ENCODE measurements at regions not wholly inside any gene's neighbourhood (a gene's known extent, or its start where the extent isn't known, plus 50 kb on each side); places are given as distances from the start of the nearest gene placed in this dataset.
A peak's percentile ranks its signal among the peaks of the same experiment; 100 is the strongest.
"Not testable (repeated sequence)": the region's sequence is repeated elsewhere in the genome, so short reads cannot be mapped to it uniquely, and the experiment has no call there.

GRCh38 chr9:88596376-88596775 lies 61.4 kb downstream of the NXNL2 start:
- no peak for DNase-seq

GRCh38 chr9:88604836-88605511 lies 70.0 kb downstream of the NXNL2 start:
- DNase-seq, result no peak

DNA sequence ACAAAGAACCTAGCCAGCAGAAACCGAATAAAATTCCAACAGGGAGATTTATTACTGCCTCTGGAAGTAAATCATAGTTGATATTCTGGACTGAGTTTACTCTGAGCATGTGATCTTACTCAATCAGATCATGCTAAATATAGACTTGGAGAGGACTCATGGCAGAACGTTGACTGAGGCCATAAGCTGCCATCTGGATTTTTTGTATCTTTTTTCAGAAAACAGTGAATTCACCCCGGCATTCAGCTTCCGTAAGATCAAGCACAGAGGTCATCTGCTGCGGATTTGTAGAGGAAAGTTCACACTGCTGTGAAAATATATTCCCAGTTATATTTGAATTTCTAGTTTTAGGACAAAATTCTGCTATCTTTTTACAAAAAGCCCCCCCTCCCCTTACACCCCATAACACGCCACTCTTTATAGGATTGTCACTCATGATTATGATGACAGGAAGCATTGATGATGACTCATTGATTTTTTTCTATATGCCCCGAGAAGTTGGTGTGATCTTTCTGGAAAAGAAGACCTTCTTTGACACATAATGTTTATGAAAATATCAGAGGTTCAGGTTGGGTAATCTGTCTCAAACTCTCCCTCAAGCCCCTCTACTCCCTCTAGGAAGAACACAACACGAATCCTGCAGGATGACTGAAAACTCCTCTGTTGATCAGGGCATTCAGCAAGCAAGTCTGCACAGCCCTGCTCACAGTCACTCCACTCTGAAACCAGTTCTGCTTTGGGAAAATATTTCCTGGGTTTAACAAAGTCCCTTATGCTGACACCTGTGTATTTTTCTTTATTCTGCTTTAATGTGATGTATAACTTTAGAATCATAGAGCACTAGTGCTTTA lies 70.8 kb downstream of the NXNL2 start:
- DNase-seq, result peak; percentile 59

DNA sequence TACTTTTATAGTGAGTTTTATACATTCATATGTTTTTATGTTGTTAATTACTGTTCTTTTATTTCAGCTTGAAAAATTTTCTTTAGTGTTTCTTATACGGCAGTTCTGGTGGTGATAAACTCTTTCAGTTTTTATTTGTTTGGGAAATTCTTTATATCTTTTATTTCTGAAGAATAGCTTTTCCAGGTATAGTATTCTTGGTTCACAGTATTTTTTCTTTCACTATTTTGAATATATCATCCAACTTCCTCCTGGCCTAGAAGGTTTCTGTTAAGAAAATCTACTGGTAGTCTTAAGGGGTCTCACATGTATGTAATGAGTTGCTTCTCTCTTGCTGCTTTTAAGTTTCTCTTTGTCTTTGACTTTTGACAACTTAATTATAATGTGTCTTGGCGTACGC lies 79.4 kb downstream of the NXNL2 start:
- no peak for DNase-seq

- no peak for DNase-seq
Observed at GRCh38 chr9:88623698-88624097, 88.7 kb downstream of the NXNL2 start.

DNA sequence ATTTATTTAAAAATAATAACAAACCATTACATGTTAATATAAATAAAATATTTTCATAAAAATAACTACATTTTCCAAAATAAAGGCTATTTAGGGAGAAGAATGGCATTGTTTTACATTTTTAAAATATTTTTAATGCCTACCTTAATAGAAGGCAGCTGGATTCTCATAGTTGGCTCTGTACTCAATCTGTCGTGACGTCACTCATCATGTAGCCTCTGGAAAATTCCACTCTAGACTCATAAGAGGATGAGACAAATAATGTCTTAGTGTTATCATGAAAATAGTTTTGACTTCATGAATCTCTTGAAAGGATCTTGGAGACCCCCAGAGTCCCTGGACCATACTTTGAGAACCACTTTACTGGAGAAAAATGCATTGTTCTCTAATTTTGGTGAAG lies 93.1 kb downstream of the NXNL2 start:
- peak; percentile 43 for DNase-seq

GRCh38 chr9:88628811-88629210 lies 93.8 kb downstream of the NXNL2 start:
- DNase-seq, result no peak

DNA sequence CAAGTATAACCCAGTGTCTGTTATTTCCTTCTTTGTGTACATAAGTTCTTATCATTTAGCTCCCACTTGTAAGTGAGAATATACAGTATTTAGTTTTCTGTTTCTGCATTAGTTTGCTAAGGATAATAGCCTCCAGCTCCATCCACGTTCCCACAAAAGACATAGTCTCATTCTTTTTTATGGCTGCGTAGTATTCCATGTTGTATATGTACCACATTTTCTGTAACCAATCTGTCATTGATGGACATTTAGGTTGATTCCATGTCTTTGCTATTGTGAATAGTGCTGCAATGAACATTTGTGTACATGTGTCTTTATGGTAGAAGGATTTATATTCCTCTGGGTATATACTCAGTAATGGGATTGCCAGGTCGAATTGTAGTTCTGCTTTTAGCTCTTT lies 95.6 kb downstream of the NXNL2 start:
- not testable (repeated sequence) for DNase-seq

GRCh38 chr9:88635151-88635550 lies 100.2 kb downstream of the NXNL2 start:
- DNase-seq, result no peak

GRCh38 chr9:88641456-88642240 lies 106.7 kb downstream of the NXNL2 start:
- peak; percentile 20 for DNase-seq

- DNase-seq, result no peak
Observed at GRCh38 chr9:88642336-88642735, 107.4 kb downstream of the NXNL2 start.

DNA sequence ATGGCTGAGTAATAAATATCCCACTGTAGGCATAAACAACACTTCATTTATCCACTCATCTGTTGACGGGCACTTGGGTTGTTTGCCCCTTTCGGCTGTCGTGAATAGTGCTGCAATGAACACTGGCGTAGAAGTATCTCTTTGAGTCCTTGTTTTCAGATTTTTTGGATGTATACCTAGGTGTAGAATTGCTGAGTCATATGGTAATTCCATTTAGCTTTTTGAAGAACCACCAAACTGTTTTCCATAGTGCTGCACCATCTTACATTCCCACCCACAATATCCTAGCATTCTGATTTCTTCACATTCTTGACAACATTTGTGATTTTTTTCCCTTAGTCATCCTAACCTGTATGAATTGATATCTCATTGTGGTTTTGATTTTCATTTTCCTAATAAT lies 109.0 kb downstream of the NXNL2 start:
- DNase-seq, result no peak

DNA sequence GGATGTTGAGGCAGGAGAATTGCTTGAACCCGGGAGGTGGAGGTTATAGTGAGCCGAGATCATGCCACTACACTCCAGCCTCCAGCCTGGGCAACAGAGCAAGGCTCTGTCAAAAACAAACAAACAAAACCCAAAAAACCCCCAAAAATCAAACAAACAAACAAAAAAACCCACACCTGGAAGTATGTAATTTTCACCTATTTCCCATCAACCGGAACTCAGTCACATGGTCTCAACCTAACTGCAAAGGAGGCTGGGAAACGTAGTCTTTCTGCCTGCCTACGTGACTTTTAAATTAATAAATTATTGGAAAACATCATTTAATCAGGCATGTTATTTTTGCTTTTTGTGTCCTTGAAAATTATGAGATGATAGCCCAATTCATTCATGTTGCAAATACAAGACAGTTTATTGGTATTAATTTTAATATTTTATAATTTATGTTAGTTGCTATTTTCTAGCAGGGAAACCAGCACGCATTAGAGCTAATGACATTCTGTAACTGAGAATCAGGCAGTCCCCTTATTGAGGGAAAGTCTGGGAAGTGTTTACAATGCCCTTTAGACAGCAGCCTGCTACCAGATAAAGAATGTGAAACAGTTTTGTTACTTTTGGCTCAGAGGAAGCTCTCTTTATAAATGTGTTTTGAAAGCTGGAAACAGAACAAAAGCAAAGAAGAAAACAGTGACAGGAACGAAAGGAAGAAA lies 110.3 kb downstream of the NXNL2 start:
- DNase-seq, result no peak

GRCh38 chr9:88645879-88646199 lies 110.9 kb downstream of the NXNL2 start:
- no peak for DNase-seq

DNA sequence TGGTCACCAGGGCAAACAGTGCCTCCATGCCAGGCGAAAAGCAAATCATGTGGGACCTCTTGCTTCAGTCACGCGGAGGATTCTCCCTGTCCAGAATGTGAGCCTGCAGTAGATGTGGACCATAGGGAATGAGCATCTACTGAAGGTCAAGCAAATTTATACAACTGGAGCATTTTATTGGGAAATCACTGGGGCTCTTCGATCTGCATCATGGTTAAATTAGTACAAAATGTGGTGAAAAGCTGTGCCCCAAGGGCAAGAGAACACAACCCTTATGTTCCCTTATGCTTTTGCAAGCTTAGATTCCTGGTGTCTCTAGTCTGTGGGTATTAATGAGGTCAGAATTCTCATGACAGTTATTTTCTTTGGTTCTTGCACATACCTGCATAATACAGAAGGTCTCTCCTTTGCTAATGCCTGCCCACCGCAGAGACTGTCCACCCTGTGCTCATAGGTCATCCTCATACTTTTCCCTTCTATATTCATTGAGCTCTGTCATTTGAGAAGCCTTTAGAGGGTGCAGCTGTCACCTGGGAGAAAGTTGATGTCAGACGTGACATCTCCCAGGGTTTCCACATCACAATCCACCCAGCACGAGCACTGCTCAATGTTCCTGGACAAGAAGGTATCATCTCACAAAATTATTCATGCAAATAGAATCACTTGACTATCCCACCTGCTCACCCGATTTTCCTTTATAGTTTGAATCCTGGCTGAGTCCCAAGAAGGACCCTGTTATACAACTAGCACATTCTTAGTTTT lies 111.7 kb downstream of the NXNL2 start:
- DNase-seq, result no peak

DNA sequence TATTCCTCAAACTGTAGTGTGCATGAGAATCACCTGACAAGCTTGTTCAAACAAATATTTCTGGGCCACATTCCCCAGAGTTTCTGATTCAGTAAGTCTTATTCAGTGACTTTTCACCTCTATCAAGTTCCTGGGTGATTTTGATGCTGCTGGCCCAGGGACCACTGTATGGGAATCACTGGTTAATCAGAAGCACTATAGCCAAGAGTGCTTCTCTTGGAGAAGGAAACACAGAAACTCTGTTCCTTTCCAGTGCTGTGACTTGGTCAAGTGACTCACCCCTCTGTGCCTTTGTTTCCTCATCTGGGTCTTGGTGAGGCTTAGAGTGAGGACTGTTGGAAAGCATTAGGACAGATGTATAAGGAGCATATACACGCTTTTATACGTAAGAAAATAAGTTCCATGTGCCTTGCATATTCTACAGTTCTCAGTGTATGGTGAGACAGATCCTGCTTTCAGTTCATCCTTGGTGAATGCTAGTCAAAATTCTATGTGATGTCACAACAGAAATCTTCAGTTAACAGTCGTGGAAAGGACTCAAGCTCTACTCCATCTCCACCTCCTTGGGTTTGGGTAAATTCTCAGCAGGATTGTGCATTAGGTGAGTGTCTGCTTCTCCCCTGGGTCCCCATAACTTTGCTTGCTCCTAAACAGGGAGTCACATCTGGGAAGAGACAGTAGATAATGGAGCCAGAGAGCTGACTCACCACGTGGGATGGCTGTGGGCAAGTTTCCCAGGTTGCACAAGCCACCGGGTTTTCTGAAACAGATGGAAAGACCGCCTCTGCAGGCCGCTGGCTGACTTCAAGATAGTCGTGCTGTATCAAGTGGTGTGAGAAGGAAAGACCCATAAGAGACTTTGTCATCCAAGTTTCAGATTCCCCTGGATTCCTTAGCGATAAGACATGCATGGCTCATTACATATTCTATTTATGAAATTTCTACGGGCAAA lies 117.0 kb downstream of the NXNL2 start:
- peak; percentile 98 for DNase-seq

- peak; percentile 32 for DNase-seq
Observed at GRCh38 chr9:88652876-88653275, 117.9 kb downstream of the NXNL2 start.

- DNase-seq, result no peak
Observed at GRCh38 chr9:88653406-88653805, 118.4 kb downstream of the NXNL2 start.

GRCh38 chr9:88653911-88654310 lies 118.9 kb downstream of the NXNL2 start:
- peak; percentile 69 for DNase-seq

GRCh38 chr9:88657893-88658292 lies 122.9 kb downstream of the NXNL2 start:
- peak; percentile 39 for DNase-seq

GRCh38 chr9:88658311-88658822 lies 123.4 kb downstream of the NXNL2 start:
- DNase-seq, result peak; percentile 38

Measured in fibroblast of upper back skin (primary cell).